ENCODE measurements at regions not wholly inside any gene's neighbourhood (a gene's known extent, or its start where the extent isn't known, plus 50 kb on each side); places are given as distances from the start of the nearest gene placed in this dataset.

GRCh38 chr1:81387446-81387845, 413.3 kb upstream of the ADGRL2 start:
- Histone ChIP-seq H3K4me1 (ENCODE audit: control insufficient read depth in 4 of 4, insufficient read depth in 4 of 4, low read length in 3 of 4) (peaks cover 0 to 7% (median 4%) of the 10 kb centered on the region in 4 donors), H3K27me3 (ENCODE audit: control insufficient read depth in 4 of 4, insufficient read depth in 4 of 4, low read length in 3 of 4) (no peaks in the 10 kb centered on the region), H3K9ac (ENCODE audit: low read depth in 1 of 2, low read length in 2 of 2) (no peak overlapping the region), H3K9me3 (ENCODE audit: control insufficient read depth in 4 of 4, low read length in 3 of 4) (no peaks in the 10 kb centered on the region), H3K27ac (ENCODE audit: low read depth in 1 of 2, low read length in 2 of 2) (no peak overlapping the region), H3K4me3 (ENCODE audit: low read depth in 1 of 3, low read length in 3 of 3) (no peak overlapping the region), H3K36me3 (ENCODE audit: control insufficient read depth in 4 of 4, insufficient read depth in 3 of 4, low read depth in 1 of 4, low read length in 3 of 4) (no peaks in the 10 kb centered on the region)
- no peak for TF ChIP-seq TAF1 (conservative IDR thresholded peaks at IDR 0.05)
- no peak for TF ChIP-seq YY1 (IDR thresholded peaks at IDR 0.05)
- no peak for TF ChIP-seq NR2F2 (IDR thresholded peaks at IDR 0.05)
- no peak for TF ChIP-seq JUND (IDR thresholded peaks at IDR 0.05)
- DNase-seq (ENCODE audit: low spot score), result no peak
- 54% methylated on average over 4 of the region's 4 CpGs for WGBS

GRCh38 chr1:81382561-81382960, 418.2 kb upstream of the ADGRL2 start:
- Histone ChIP-seq H3K4me1 (ENCODE audit: control insufficient read depth in 4 of 4, insufficient read depth in 4 of 4, low read length in 3 of 4) (no peaks in the 10 kb centered on the region), H3K9me3 (ENCODE audit: control insufficient read depth in 4 of 4, low read length in 3 of 4) (no peaks in the 10 kb centered on the region), H3K4me3 (ENCODE audit: low read depth in 1 of 3, low read length in 3 of 3) (no peak overlapping the region), H3K27me3 (ENCODE audit: control insufficient read depth in 4 of 4, insufficient read depth in 4 of 4, low read length in 3 of 4) (no peaks in the 10 kb centered on the region), H3K36me3 (ENCODE audit: control insufficient read depth in 4 of 4, insufficient read depth in 3 of 4, low read depth in 1 of 4, low read length in 3 of 4) (no peaks in the 10 kb centered on the region), H3K9ac (ENCODE audit: low read depth in 1 of 2, low read length in 2 of 2) (no peak overlapping the region), H3K27ac (ENCODE audit: low read depth in 1 of 2, low read length in 2 of 2) (no peak overlapping the region)
- TF ChIP-seq SP1 (IDR thresholded peaks at IDR 0.05) (no peak), HNF4G (IDR thresholded peaks at IDR 0.05) (no peak), TAF1 (conservative IDR thresholded peaks at IDR 0.05) (no peak), FOXA2 (IDR thresholded peaks at IDR 0.05) (no peak), MAX (IDR thresholded peaks at IDR 0.05) (no peak), CTCF (IDR thresholded peaks at IDR 0.05; ENCODE audit: low read depth, low read length, missing input control) (no peak), RXRA (IDR thresholded peaks at IDR 0.05) (no peak), EGR1 (IDR thresholded peaks at IDR 0.05; ENCODE audit: low read depth in 2 of 2) (no peak), YY1 (IDR thresholded peaks at IDR 0.05) (no peak), NR2F2 (IDR thresholded peaks at IDR 0.05) (no peak), RAD21 (IDR thresholded peaks at IDR 0.05) (no peak), ATF3 (IDR thresholded peaks at IDR 0.05) (no peak), REST (IDR thresholded peaks at IDR 0.05) (no peak)
- WGBS, result 93% methylated on average over 3 of the region's 3 CpGs
- no peak for DNase-seq (ENCODE audit: low spot score)

- WGBS, result 85% methylated on average over 5 of the region's 5 CpGs
- DNase-seq (ENCODE audit: low spot score), result no peak
- H3K4me1 ChIP-seq (ENCODE audit: control insufficient read depth in 4 of 4, insufficient read depth in 4 of 4, low read length in 3 of 4), result no peaks in the 10 kb centered on the region
- no peaks in the 10 kb centered on the region for H3K36me3 ChIP-seq (ENCODE audit: control insufficient read depth in 4 of 4, insufficient read depth in 3 of 4, low read depth in 1 of 4, low read length in 3 of 4)
- H3K27me3 ChIP-seq (ENCODE audit: control insufficient read depth in 4 of 4, insufficient read depth in 4 of 4, low read length in 3 of 4), result no peaks in the 10 kb centered on the region
- H3K4me3 ChIP-seq (ENCODE audit: low read depth in 1 of 3, low read length in 3 of 3), result no peak overlapping the region
- no peak overlapping the region for H3K9ac ChIP-seq (ENCODE audit: low read depth in 1 of 2, low read length in 2 of 2)
- no peaks in the 10 kb centered on the region for H3K9me3 ChIP-seq (ENCODE audit: control insufficient read depth in 4 of 4, low read length in 3 of 4)
- H3K27ac ChIP-seq (ENCODE audit: low read depth in 1 of 2, low read length in 2 of 2), result no peak overlapping the region
- no peak for TF ChIP-seq REST (IDR thresholded peaks at IDR 0.05)
- no peak for TF ChIP-seq JUND (IDR thresholded peaks at IDR 0.05)
- no peak for TF ChIP-seq HNF4G (IDR thresholded peaks at IDR 0.05)
- TF ChIP-seq SP1 (IDR thresholded peaks at IDR 0.05), result no peak
- TF ChIP-seq GABPA (IDR thresholded peaks at IDR 0.05 in 1 of 2, conservative IDR thresholded peaks at IDR 0.05 in 1 of 2), result no peak
- TF ChIP-seq YY1 (IDR thresholded peaks at IDR 0.05), result no peak
- no peak for TF ChIP-seq FOXA1 (IDR thresholded peaks at IDR 0.05)
- TF ChIP-seq TAF1 (conservative IDR thresholded peaks at IDR 0.05), result no peak
- no peak for TF ChIP-seq RAD21 (IDR thresholded peaks at IDR 0.05)
- TF ChIP-seq EGR1 (IDR thresholded peaks at IDR 0.05; ENCODE audit: low read depth in 2 of 2), result no peak
- no peak for TF ChIP-seq HNF4A (conservative IDR thresholded peaks at IDR 0.05)
- TF ChIP-seq ATF3 (IDR thresholded peaks at IDR 0.05), result no peak
Observed at GRCh38 chr1:81381881-81382280, 418.9 kb upstream of the ADGRL2 start.

All from liver (tissue), 8 donors.